IPS-15b (cell line): ENCODE measurements at regions not wholly inside any gene's neighbourhood (a gene's known extent, or its start where the extent isn't known, plus 50 kb on each side); places are given as distances from the start of the nearest gene placed in this dataset.
"Not testable (repeated sequence)": the region's sequence is repeated elsewhere in the genome, so short reads cannot be mapped to it uniquely, and the experiment has no call there.

ENCODE experiments used
- H3K27me3 ChIP-seq: one replicate; pipeline ENCODE4 v1.6.1; 2013; ENCODE audit warnings: low read length; ENCODE audit not compliant: control insufficient read depth, insufficient read depth
- H3K36me3 ChIP-seq: one replicate; pipeline ENCODE4 v1.6.1; 2013; ENCODE audit warnings: low read length; ENCODE audit not compliant: control insufficient read depth, insufficient read depth
- H3K4me1 ChIP-seq: one replicate; pipeline ENCODE4 v1.6.1; 2013; ENCODE audit warnings: mild to moderate bottlenecking, low read length; ENCODE audit not compliant: control insufficient read depth, insufficient read depth
- H3K4me3 ChIP-seq: one replicate; pipeline ENCODE4 v1.5.1; 2013; ENCODE audit warnings: low read depth, low read length
- H3K9ac ChIP-seq: one replicate; pipeline ENCODE4 v1.6.1; 2013; ENCODE audit warnings: low read depth, mild to moderate bottlenecking, low read length
- H3K9me3 ChIP-seq: one replicate; pipeline ENCODE4 v1.6.1; 2013; ENCODE audit warnings: mild to moderate bottlenecking, low read length; ENCODE audit not compliant: control insufficient read depth, insufficient read depth

- Histone ChIP-seq H3K9me3 (no peaks in the 10 kb centered on the region), H3K36me3 (no peaks in the 10 kb centered on the region)
These were observed 360.9 kb downstream of the VRK1 start for GRCh38 chr14:97158102-97158501.

GRCh38 chr14:97159124-97159523, 361.9 kb downstream of the VRK1 start:
- Histone ChIP-seq H3K27me3 (no peaks in the 10 kb centered on the region), H3K4me1 (no peaks in the 10 kb centered on the region), H3K9ac (no peak overlapping the region), H3K4me3 (no peak overlapping the region), H3K36me3 (no peaks in the 10 kb centered on the region), H3K9me3 (no peaks in the 10 kb centered on the region)

More at GRCh38 chr14:97158102-97158501, 360.9 kb downstream of the VRK1 start:
- Histone ChIP-seq H3K4me1 (no peaks in the 10 kb centered on the region), H3K27me3 (no peaks in the 10 kb centered on the region), H3K4me3 (no peak overlapping the region), H3K9ac (no peak overlapping the region)

- Histone ChIP-seq H3K9me3 (no peaks in the 10 kb centered on the region), H3K9ac (no peak overlapping the region), H3K27me3 (no peaks in the 10 kb centered on the region), H3K4me1 (no peaks in the 10 kb centered on the region), H3K4me3 (no peak overlapping the region), H3K36me3 (no peaks in the 10 kb centered on the region)
These were observed 365.4 kb downstream of the VRK1 start for GRCh38 chr14:97162621-97163020.

- no peaks in the 10 kb centered on the region for H3K36me3 ChIP-seq
- no peaks in the 10 kb centered on the region for H3K4me1 ChIP-seq
- H3K9me3 ChIP-seq = no peaks in the 10 kb centered on the region
- no peak overlapping the region for H3K4me3 ChIP-seq
- H3K27me3 ChIP-seq = no peaks in the 10 kb centered on the region
- no peak overlapping the region for H3K9ac ChIP-seq
These were observed 366.8 kb downstream of the VRK1 start for GRCh38 chr14:97164021-97164420.

- no peak overlapping the region for H3K9ac ChIP-seq
- H3K27me3 ChIP-seq = no peaks in the 10 kb centered on the region
- no peaks in the 10 kb centered on the region for H3K36me3 ChIP-seq
- no peaks in the 10 kb centered on the region for H3K4me1 ChIP-seq
- H3K9me3 ChIP-seq = no peaks in the 10 kb centered on the region
- H3K4me3 ChIP-seq = no peak overlapping the region
These were observed 369.3 kb downstream of the VRK1 start for GRCh38 chr14:97166497-97166896.

- not testable (repeated sequence) for H3K9me3 ChIP-seq, H3K27me3 ChIP-seq, H3K4me1 ChIP-seq, H3K9ac ChIP-seq, H3K36me3 ChIP-seq, H3K4me3 ChIP-seq
These were observed 370.4 kb downstream of the VRK1 start for GRCh38 chr14:97167577-97167976.

- H3K9ac ChIP-seq = no peak overlapping the region
These were observed 375.5 kb downstream of the VRK1 start for GRCh38 chr14:97172644-97173043.

GRCh38 chr14:97177016-97177415, 379.8 kb downstream of the VRK1 start:
- Histone ChIP-seq H3K27me3 (no peaks in the 10 kb centered on the region), H3K4me3 (no peak overlapping the region), H3K9me3 (no peaks in the 10 kb centered on the region), H3K4me1 (no peaks in the 10 kb centered on the region), H3K36me3 (no peaks in the 10 kb centered on the region), H3K9ac (no peak overlapping the region)

More at GRCh38 chr14:97172644-97173043, 375.5 kb downstream of the VRK1 start:
- Histone ChIP-seq H3K36me3 (no peaks in the 10 kb centered on the region), H3K9me3 (no peaks in the 10 kb centered on the region), H3K4me1 (no peaks in the 10 kb centered on the region), H3K27me3 (no peaks in the 10 kb centered on the region), H3K4me3 (no peak overlapping the region)

GRCh38 chr14:97177635-97178034, 380.5 kb downstream of the VRK1 start:
- Histone ChIP-seq H3K9ac (no peak overlapping the region), H3K36me3 (no peaks in the 10 kb centered on the region), H3K27me3 (no peaks in the 10 kb centered on the region), H3K9me3 (no peaks in the 10 kb centered on the region), H3K4me1 (no peaks in the 10 kb centered on the region), H3K4me3 (no peak overlapping the region)

- H3K4me1 ChIP-seq = no peaks in the 10 kb centered on the region
- H3K27me3 ChIP-seq = no peaks in the 10 kb centered on the region
- H3K9ac ChIP-seq = no peak overlapping the region
- no peak overlapping the region for H3K4me3 ChIP-seq
- H3K9me3 ChIP-seq = no peaks in the 10 kb centered on the region
- no peaks in the 10 kb centered on the region for H3K36me3 ChIP-seq
These were observed 381.6 kb downstream of the VRK1 start for GRCh38 chr14:97178781-97179180.

- Histone ChIP-seq H3K9me3 (no peaks in the 10 kb centered on the region), H3K36me3 (no peaks in the 10 kb centered on the region), H3K4me1 (no peaks in the 10 kb centered on the region), H3K27me3 (no peaks in the 10 kb centered on the region), H3K9ac (no peak overlapping the region), H3K4me3 (no peak overlapping the region)
These were observed 382.4 kb downstream of the VRK1 start for GRCh38 chr14:97179573-97179972.

- no peaks in the 10 kb centered on the region for H3K36me3 ChIP-seq
- H3K4me1 ChIP-seq = no peaks in the 10 kb centered on the region
These were observed 383.4 kb downstream of the VRK1 start for GRCh38 chr14:97180304-97181200.

More at GRCh38 chr14:97180304-97181200, 383.4 kb downstream of the VRK1 start:
- no peaks in the 10 kb centered on the region for H3K9me3 ChIP-seq
- no peak overlapping the region for H3K9ac ChIP-seq
- H3K4me3 ChIP-seq = no peak overlapping the region
- no peaks in the 10 kb centered on the region for H3K27me3 ChIP-seq
